ENCODE measurements at regions not wholly inside any gene's neighbourhood (a gene's known extent, or its start where the extent isn't known, plus 50 kb on each side); places are given as distances from the start of the nearest gene placed in this dataset.
A peak's percentile ranks its signal among the peaks of the same experiment; 100 is the strongest.

GRCh38 chr18:32621034-32621433 is 150.4 kb upstream of the GAREM1 start:
- no peak for DNase-seq

- DNase-seq, result no peak
Measured at GRCh38 chr18:32618546-32618945, 147.9 kb upstream of the GAREM1 start.

- no peak for DNase-seq
Measured at GRCh38 chr18:32613821-32614220, 143.1 kb upstream of the GAREM1 start.

- DNase-seq, result peak; percentile 55 to 75
Measured at GRCh38 chr18:32612651-32613050, 142.0 kb upstream of the GAREM1 start.

GRCh38 chr18:32610176-32610575 is 139.5 kb upstream of the GAREM1 start:
- DNase-seq, result no peak

- DNase-seq, result no peak
Measured at GRCh38 chr18:32607816-32608215, 137.1 kb upstream of the GAREM1 start.

- DNase-seq, result no peak
Measured at GRCh38 chr18:32598144-32598543, 127.5 kb upstream of the GAREM1 start.

GRCh38 chr18:32596501-32596900 is 125.8 kb upstream of the GAREM1 start:
- no peak for DNase-seq

GRCh38 chr18:32595832-32596231 is 125.2 kb upstream of the GAREM1 start:
- DNase-seq, result no peak

GRCh38 chr18:32588191-32588590 is 117.5 kb upstream of the GAREM1 start:
- no peak for DNase-seq

- no peak for DNase-seq
Measured at GRCh38 chr18:32583431-32583830, 112.7 kb upstream of the GAREM1 start.

GRCh38 chr18:32582455-32582854 is 111.8 kb upstream of the GAREM1 start:
- DNase-seq, result no peak

- DNase-seq, result peak in 1 of 2 experiments; percentile 21
Measured at GRCh38 chr18:32577561-32577960, 106.9 kb upstream of the GAREM1 start.

GRCh38 chr18:32576296-32576916 is 105.7 kb upstream of the GAREM1 start:
- DNase-seq, result no peak

- no peak for DNase-seq
Measured at GRCh38 chr18:32566960-32567359, 96.3 kb upstream of the GAREM1 start.

GRCh38 chr18:32553640-32554365 is 83.1 kb upstream of the GAREM1 start:
- no peak for DNase-seq

GRCh38 chr18:32553174-32553573 is 82.5 kb upstream of the GAREM1 start:
- DNase-seq, result no peak

- DNase-seq, result peak; percentile 62 to 70
Measured at GRCh38 chr18:32552421-32553030, 81.8 kb upstream of the GAREM1 start.

- no peak for DNase-seq
Measured at GRCh38 chr18:32550963-32551362, 80.3 kb upstream of the GAREM1 start.

- peak; percentile 56 to 72 for DNase-seq
Measured at GRCh38 chr18:32549248-32550110, 78.8 kb upstream of the GAREM1 start.

GRCh38 chr18:32548688-32549087 is 78.0 kb upstream of the GAREM1 start:
- peak; percentile 8 to 66 for DNase-seq

- no peak for DNase-seq
Measured at GRCh38 chr18:32545631-32546030, 74.9 kb upstream of the GAREM1 start.

GRCh38 chr18:32544088-32544487 is 73.4 kb upstream of the GAREM1 start:
- no peak for DNase-seq

Measured in NCI-H2081 (cell line).